Neural crest cell (in vitro differentiated cells): ENCODE measurements at regions not wholly inside any gene's neighbourhood (a gene's known extent, or its start where the extent isn't known, plus 50 kb on each side); places are given as distances from the start of the nearest gene placed in this dataset.

Experiments used
- DNase-seq: peaks from one replicate; pipeline ENCODE4 v3.0.0; 2021; ENCODE audit warnings: low read depth, mixed read lengths, low spot score
- H3K27ac Mint-ChIP-seq: one replicate; pipeline ENCODE4 v1.8.0; 2021; ENCODE audit warnings: mild to moderate bottlenecking, mixed read lengths; ENCODE audit not compliant: unreplicated experiment
- H3K27me3 Mint-ChIP-seq: 2 replicates; pipeline ENCODE4 v1.8.0; 2021; ENCODE audit warnings: low read depth, mild to moderate bottlenecking, mixed read lengths
- H3K36me3 Mint-ChIP-seq: 2 replicates; pipeline ENCODE4 v1.8.0; 2021; ENCODE audit warnings: low read depth, mild to moderate bottlenecking, mixed read lengths
- H3K4me1 Mint-ChIP-seq: 2 replicates; pipeline ENCODE4 v1.8.0; 2021; ENCODE audit warnings: mixed read lengths
- H3K4me3 Mint-ChIP-seq: one replicate; pipeline ENCODE4 v1.8.0; 2021; ENCODE audit warnings: mild to moderate bottlenecking, mixed read lengths
- H3K9me3 Mint-ChIP-seq: 2 replicates; pipeline ENCODE4 v1.8.0; 2021; ENCODE audit warnings: mixed read lengths
- CTCF ChIP-seq: fragments of 200-600 bp; sonication (generic); conservative IDR thresholded peaks from 2 replicates; pipeline ENCODE4 v1.5.0; 2021; ENCODE audit warnings: antibody characterized with exemption, mild to moderate bottlenecking

GRCh38 chr1:238232084-238232710 is 341.5 kb upstream of the ZP4 start:
- no peak for DNase-seq
- TF ChIP-seq CTCF, result no peak
- Mint-ChIP-seq H3K27ac (no peak overlapping the region), H3K4me1 (no peaks in the 10 kb centered on the region), H3K4me3 (no peak overlapping the region), H3K36me3 (no peaks in the 10 kb centered on the region), H3K9me3 (no peaks in the 10 kb centered on the region), H3K27me3 (no peaks in the 10 kb centered on the region)

- H3K36me3 Mint-ChIP-seq, result no peaks in the 10 kb centered on the region
- no peaks in the 10 kb centered on the region for H3K27me3 Mint-ChIP-seq
- H3K27ac Mint-ChIP-seq, result no peak overlapping the region
- TF ChIP-seq CTCF, result no peak
- no peaks in the 10 kb centered on the region for H3K4me1 Mint-ChIP-seq
- H3K9me3 Mint-ChIP-seq, result no peaks in the 10 kb centered on the region
- no peak overlapping the region for H3K4me3 Mint-ChIP-seq
- no peak for DNase-seq
Measured at GRCh38 chr1:238226810-238227209, 336.1 kb upstream of the ZP4 start.

GRCh38 chr1:238223076-238223640 is 332.4 kb upstream of the ZP4 start:
- Mint-ChIP-seq H3K36me3 (no peaks in the 10 kb centered on the region), H3K4me1 (no peaks in the 10 kb centered on the region), H3K4me3 (no peak overlapping the region), H3K27ac (no peak overlapping the region), H3K9me3 (peaks cover 3% of the 10 kb centered on the region), H3K27me3 (no peaks in the 10 kb centered on the region)
- TF ChIP-seq CTCF, result no peak
- DNase-seq, result no peak

- DNase-seq, result no peak
- H3K27ac Mint-ChIP-seq, result no peak overlapping the region
- H3K9me3 Mint-ChIP-seq, result peaks cover 3% of the 10 kb centered on the region
- H3K4me3 Mint-ChIP-seq, result no peak overlapping the region
- H3K27me3 Mint-ChIP-seq, result no peaks in the 10 kb centered on the region
- no peaks in the 10 kb centered on the region for H3K36me3 Mint-ChIP-seq
- no peak for TF ChIP-seq CTCF
- H3K4me1 Mint-ChIP-seq, result no peaks in the 10 kb centered on the region
Measured at GRCh38 chr1:238221738-238222137, 331.0 kb upstream of the ZP4 start.

- Mint-ChIP-seq H3K27me3 (no peaks in the 10 kb centered on the region), H3K36me3 (peaks cover 3% of the 10 kb centered on the region), H3K4me1 (no peaks in the 10 kb centered on the region), H3K9me3 (peaks cover 17% of the 10 kb centered on the region), H3K27ac (no peak overlapping the region), H3K4me3 (no peak overlapping the region)
- DNase-seq, result no peak
- no peak for TF ChIP-seq CTCF
Measured at GRCh38 chr1:238214449-238214848, 323.7 kb upstream of the ZP4 start.
